AG10803 (cell line): ENCODE measurements at regions not wholly inside any gene's neighbourhood (a gene's known extent, or its start where the extent isn't known, plus 50 kb on each side); places are given as distances from the start of the nearest gene placed in this dataset.

Experiments used
- DNase-seq: peaks from one replicate; pipeline ENCODE4 v3.0.0; 2010; ENCODE audit warnings: low read depth
- H3K4me3 ChIP-seq: 2 replicates; pipeline ENCODE4 v1.5.1; 2011; ENCODE audit warnings: mild to moderate bottlenecking, low read length, control low read depth
- CTCF ChIP-seq: conservative IDR thresholded peaks from 2 replicates; pipeline ENCODE4 v1.5.1; 2011; ENCODE audit warnings: mild to moderate bottlenecking, low read length, control low read depth, inconsistent platforms

- no peak overlapping the region for H3K4me3 ChIP-seq
- peak; percentile 61 for DNase-seq
- peak; percentile 69 for TF ChIP-seq CTCF
These were observed 139.7 kb downstream of the HRH4 start for GRCh38 chr18:24600076-24600654.

- no peak for DNase-seq
- TF ChIP-seq CTCF: no peak
These were observed 141.1 kb downstream of the HRH4 start for GRCh38 chr18:24601585-24601984.

GRCh38 chr18:24602201-24602600 lies 141.8 kb downstream of the HRH4 start:
- no peak overlapping the region for H3K4me3 ChIP-seq
- DNase-seq: no peak
- no peak for TF ChIP-seq CTCF

More at GRCh38 chr18:24601585-24601984, 141.1 kb downstream of the HRH4 start:
- no peak overlapping the region for H3K4me3 ChIP-seq

GRCh38 chr18:24603151-24603550 lies 142.7 kb downstream of the HRH4 start:
- DNase-seq: peak; percentile 12
- TF ChIP-seq CTCF: no peak
- no peak overlapping the region for H3K4me3 ChIP-seq

- no peak overlapping the region for H3K4me3 ChIP-seq
- no peak for TF ChIP-seq CTCF
- DNase-seq: no peak
These were observed 145.0 kb downstream of the HRH4 start for GRCh38 chr18:24605444-24605843.

GRCh38 chr18:24609254-24609653 lies 148.8 kb downstream of the HRH4 start:
- no peak for TF ChIP-seq CTCF
- no peak overlapping the region for H3K4me3 ChIP-seq
- DNase-seq: no peak

GRCh38 chr18:24611075-24611474 lies 150.6 kb downstream of the HRH4 start:
- no peak overlapping the region for H3K4me3 ChIP-seq
- no peak for TF ChIP-seq CTCF

More at GRCh38 chr18:24611075-24611474, 150.6 kb downstream of the HRH4 start:
- no peak for DNase-seq
